ENCODE measurements at regions not wholly inside any gene's neighbourhood (a gene's known extent, or its start where the extent isn't known, plus 50 kb on each side); places are given as distances from the start of the nearest gene placed in this dataset.

GRCh38 chr2:234161932-234162331 is 111.4 kb downstream of the SPP2 start:
- Histone ChIP-seq H2BK120ac (ENCODE audit: low read depth, low read length, poor library complexity, severe bottlenecking) (no peak overlapping the region), H3K4ac (ENCODE audit: low read depth, low read length) (no peak overlapping the region), H3K56ac (ENCODE audit: insufficient read length, low read depth, low read length) (no peak overlapping the region), H3K27me3 (ENCODE audit: insufficient read depth, low read length) (no peaks in the 10 kb centered on the region), H3K14ac (ENCODE audit: insufficient read depth, low read length) (no peak overlapping the region), H2BK5ac (ENCODE audit: insufficient read length, low read length) (no peak overlapping the region), H3K4me2 (ENCODE audit: insufficient read depth, insufficient read length, low read length) (no peak overlapping the region), H3K79me1 (ENCODE audit: insufficient read depth, low read depth, low read length, poor library complexity, severe bottlenecking) (no peaks in the 10 kb centered on the region), H3K27ac (ENCODE audit: insufficient read length, low read depth, low read length) (no peak overlapping the region), H2BK15ac (ENCODE audit: low read depth, low read length) (no peak overlapping the region), H3K18ac (ENCODE audit: insufficient read length, low read depth, low read length) (no peak overlapping the region), H4K91ac (ENCODE audit: insufficient read length, low read depth, low read length) (no peak overlapping the region), H4K5ac (ENCODE audit: insufficient read length, low read depth, low read length) (no peak overlapping the region), H3K23ac (ENCODE audit: insufficient read length, low read depth, low read length) (no peak overlapping the region), H2AK5ac (ENCODE audit: insufficient read length, low read length) (no peak overlapping the region), H3K4me1 (ENCODE audit: insufficient read depth, low read length) (no peaks in the 10 kb centered on the region), H3K9ac (ENCODE audit: extremely low read depth, insufficient read length, low read length) (no peak overlapping the region), H2BK20ac (ENCODE audit: low read depth, low read length, poor library complexity, severe bottlenecking) (no peak overlapping the region), H4K20me1 (ENCODE audit: control insufficient read depth, insufficient read depth, insufficient read length) (no peaks in the 10 kb centered on the region), H2BK12ac (ENCODE audit: insufficient read length, low read depth, low read length) (no peak overlapping the region), H3K9me3 (ENCODE audit: control insufficient read depth, low read depth, low read length) (no peaks in the 10 kb centered on the region), H4K8ac (replicated peaks; ENCODE audit: insufficient read length, low read depth, low read length) (no peak overlapping the region), H3K79me2 (ENCODE audit: insufficient read depth, low read length) (no peaks in the 10 kb centered on the region), H3T11ph (ENCODE audit: low read length) (no peak overlapping the region), H2AFZ (ENCODE audit: low read length) (no peak overlapping the region), H3K23me2 (ENCODE audit: insufficient read length, low read depth, low read length, poor library complexity, severe bottlenecking) (no peaks in the 10 kb centered on the region)
- no peak for DNase-seq
- no CpG with 5 or more reads among the region's 6 CpGs for WGBS (ENCODE audit: extremely low coverage, insufficient read length, low lambda C conversion rate)
- H3K27ac Mint-ChIP-seq, result no peak overlapping the region
- no peaks in the 10 kb centered on the region; the same call in 1 of the 2 replicates for H3K27me3 Mint-ChIP-seq (ENCODE audit: low read depth)
- H3K4me3 Mint-ChIP-seq, result no peak overlapping the region
- peaks cover 21 to 23% of the 10 kb centered on the region in 2 experiments for H3K4me1 Mint-ChIP-seq
- H3K36me3 Mint-ChIP-seq (ENCODE audit: insufficient read depth in 1 of 3, low read depth in 3 of 3), result 0 out of 7 replicates have a peak, but pooled peaks cover 0 to 2% (median 0%) of the 10 kb centered on the region in 3 experiments
- TF ChIP-seq CTCF (conservative IDR thresholded peaks at IDR 0.05), result no peak
- no peaks in the 10 kb centered on the region; a peak in 2 of 5 replicates for H3K9me3 Mint-ChIP-seq

Data from H9 (cell line).